ENCODE measurements at regions not wholly inside any gene's neighbourhood (a gene's known extent, or its start where the extent isn't known, plus 50 kb on each side); places are given as distances from the start of the nearest gene placed in this dataset.

GRCh38 chr2:105575499-105576025 is 169.2 kb upstream of the NCK2 start:
- no peak overlapping the region for H3K4me3 ChIP-seq (ENCODE audit: low read depth, low read length)
- H3K27ac ChIP-seq (ENCODE audit: extremely low read depth, low read depth, low read length): no peak overlapping the region
- H3K36me3 ChIP-seq (ENCODE audit: control insufficient read depth in 2 of 2, insufficient read depth in 1 of 2, low read length in 2 of 2): no peaks in the 10 kb centered on the region
- no peaks in the 10 kb centered on the region for H3K4me1 ChIP-seq (ENCODE audit: control insufficient read depth, insufficient read depth, low read length)
- no peaks in the 10 kb centered on the region for H3K9me3 ChIP-seq (ENCODE audit: control insufficient read depth, insufficient read depth, low read depth, low read length)
- ChIA-PET CTCF (interaction anchor here (0.6 to 1.4 kb wide), 2 partner anchors 9 to 358 kb away, joined by 3 to 4 read pairs; no protein-coding TSS in a partner anchor), POLR2A (no interaction called here)
- no peak for TF ChIP-seq ZNF624 (tag by site-specific recombination; IDR thresholded peaks at IDR 0.05)
- TF ChIP-seq ZNF521 (tag by site-specific recombination; IDR thresholded peaks at IDR 0.05): no peak
- TF ChIP-seq ZBTB44 (tag by site-specific recombination; IDR thresholded peaks at IDR 0.05): no peak
- TF ChIP-seq KLF9 (tag by site-specific recombination; IDR thresholded peaks at IDR 0.05; ENCODE audit: low read depth): no peak
- no peak for TF ChIP-seq ZNF692 (tag by site-specific recombination; IDR thresholded peaks at IDR 0.05)
- no peak for TF ChIP-seq ZNF274 (IDR thresholded peaks at IDR 0.05; ENCODE audit: low read length)
- TF ChIP-seq ZNF274 (tag by site-specific recombination; IDR thresholded peaks at IDR 0.05; ENCODE audit: borderline replicate concordance): no peak
- no peak for TF ChIP-seq ZSCAN23 (tag by site-specific recombination; IDR thresholded peaks at IDR 0.05)
- TF ChIP-seq EGR2 (tag by site-specific recombination; IDR thresholded peaks at IDR 0.05; ENCODE audit: low read depth): no peak
- TF ChIP-seq MEIS1 (CRISPR knock-in tag; IDR thresholded peaks at IDR 0.05; ENCODE audit: borderline replicate concordance): no peak
- no peak for TF ChIP-seq ZNF23 (tag by site-specific recombination; IDR thresholded peaks at IDR 0.05; ENCODE audit: borderline replicate concordance)
- TF ChIP-seq REST (tag by site-specific recombination; IDR thresholded peaks at IDR 0.05): no peak
- no peak for TF ChIP-seq ZNF785 (tag by site-specific recombination; IDR thresholded peaks at IDR 0.05)
- TF ChIP-seq IKZF3 (tag by site-specific recombination; IDR thresholded peaks at IDR 0.05): no peak
- TF ChIP-seq ZNF600 (tag by site-specific recombination; IDR thresholded peaks at IDR 0.05): no peak

- Histone ChIP-seq H3K9me3 (ENCODE audit: control insufficient read depth, insufficient read depth, low read depth, low read length) (no peaks in the 10 kb centered on the region), H3K36me3 (ENCODE audit: control insufficient read depth in 2 of 2, insufficient read depth in 1 of 2, low read length in 2 of 2) (no peaks in the 10 kb centered on the region), H3K4me3 (ENCODE audit: low read depth, low read length) (no peak overlapping the region), H3K4me1 (ENCODE audit: control insufficient read depth, insufficient read depth, low read length) (no peaks in the 10 kb centered on the region), H3K27ac (ENCODE audit: extremely low read depth, low read depth, low read length) (no peak overlapping the region)
- POLR2A ChIA-PET: no interaction called here
- CTCF ChIA-PET: interaction anchor here (0.6 to 1.4 kb wide), 2 partner anchors 9 to 359 kb away, joined by 3 to 4 read pairs; no protein-coding TSS in a partner anchor
- TF ChIP-seq KLF8 (tag by site-specific recombination; IDR thresholded peaks at IDR 0.05): no peak
- TF ChIP-seq ZNF292 (tag by site-specific recombination; IDR thresholded peaks at IDR 0.05; ENCODE audit: borderline replicate concordance, low read depth): no peak
- no peak for TF ChIP-seq ZNF585B (tag by site-specific recombination; IDR thresholded peaks at IDR 0.05)
- TF ChIP-seq ATF2 (tag by site-specific recombination; IDR thresholded peaks at IDR 0.05; ENCODE audit: low read depth): no peak
- TF ChIP-seq ZNF10 (tag by site-specific recombination; IDR thresholded peaks at IDR 0.05): no peak
- no peak for TF ChIP-seq ZNF214 (tag by site-specific recombination; IDR thresholded peaks at IDR 0.05; ENCODE audit: borderline replicate concordance)
- TF ChIP-seq HOXD13 (CRISPR knock-in tag; IDR thresholded peaks at IDR 0.05; ENCODE audit: borderline replicate concordance): no peak
- TF ChIP-seq ZNF341 (tag by site-specific recombination; IDR thresholded peaks at IDR 0.05; ENCODE audit: low read depth): no peak
- TF ChIP-seq ZNF549 (tag by site-specific recombination; IDR thresholded peaks at IDR 0.05): no peak
- no peak for TF ChIP-seq PATZ1 (tag by site-specific recombination; IDR thresholded peaks at IDR 0.05)
Observed at GRCh38 chr2:105574796-105575344, 169.8 kb upstream of the NCK2 start.
